GM19238 (cell line): ENCODE measurements at regions not wholly inside any gene's neighbourhood (a gene's known extent, or its start where the extent isn't known, plus 50 kb on each side); places are given as distances from the start of the nearest gene placed in this dataset.
"Not testable (repeated sequence)": the region's sequence is repeated elsewhere in the genome, so short reads cannot be mapped to it uniquely, and the experiment has no call there.

Source experiments
- DNase-seq: peaks from one replicate; pipeline ENCODE4 v3.0.0; 2011; ENCODE audit warnings: low spot score; ENCODE audit not compliant: insufficient read length

GRCh38 chr7:32816409-32816948 lies 75.1 kb downstream of the KBTBD2 start:
- DNase-seq: not testable (repeated sequence)

DNA sequence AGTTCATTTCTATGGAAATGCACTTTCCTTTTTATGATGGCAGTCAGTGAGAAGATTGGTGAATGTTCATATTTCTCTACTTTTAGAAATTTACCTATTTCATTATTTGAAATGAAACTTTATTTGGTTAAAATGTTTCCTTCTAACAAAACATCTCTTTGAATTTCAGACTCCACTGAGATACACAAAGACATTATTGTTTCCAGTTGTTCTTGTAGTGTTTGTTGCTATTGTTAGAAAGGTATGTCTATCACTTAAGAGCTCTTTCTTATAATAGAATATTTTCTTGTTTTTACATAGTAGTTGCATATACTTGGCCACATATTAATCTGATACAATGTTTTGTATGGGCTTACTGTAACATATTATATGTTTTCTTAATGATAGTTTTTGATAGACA lies 76.8 kb downstream of the KBTBD2 start:
- not testable (repeated sequence) for DNase-seq

- no peak for DNase-seq
Measured at GRCh38 chr7:32809871-32810270, 81.7 kb downstream of the KBTBD2 start.

GRCh38 chr7:32809347-32809746 lies 82.2 kb downstream of the KBTBD2 start:
- DNase-seq: no peak

GRCh38 chr7:32803406-32804141 lies 88.0 kb downstream of the KBTBD2 start:
- DNase-seq: no peak

DNA sequence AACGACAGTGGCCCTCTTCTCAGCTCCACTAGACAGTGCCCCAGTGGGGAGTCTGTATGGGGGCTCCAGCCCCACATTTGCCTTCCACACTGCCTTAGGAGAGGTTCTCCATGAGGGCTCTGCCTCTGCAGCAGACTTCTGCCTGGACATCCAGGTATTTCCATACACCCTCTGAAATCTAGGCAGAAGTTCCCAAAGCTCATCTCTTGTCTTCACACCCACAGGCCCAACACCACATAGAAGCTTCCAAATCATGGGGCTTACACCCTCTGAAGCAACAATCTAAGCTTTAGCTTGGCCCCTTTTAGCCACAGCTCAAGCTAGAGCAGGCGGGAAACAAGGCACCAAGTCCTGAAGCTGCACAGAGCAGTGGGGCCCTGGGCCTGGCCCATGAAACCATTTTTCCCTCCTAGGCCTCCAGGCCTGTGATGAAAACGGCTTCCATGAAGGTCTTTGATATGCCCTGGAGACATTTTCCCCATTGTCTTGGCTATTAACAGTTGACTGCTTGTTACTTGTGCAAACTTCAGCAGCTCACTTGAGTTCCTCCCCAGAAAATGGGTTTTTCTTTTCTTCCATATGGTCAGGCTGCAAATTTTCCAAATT lies 89.2 kb downstream of the KBTBD2 start:
- no peak for DNase-seq

DNA sequence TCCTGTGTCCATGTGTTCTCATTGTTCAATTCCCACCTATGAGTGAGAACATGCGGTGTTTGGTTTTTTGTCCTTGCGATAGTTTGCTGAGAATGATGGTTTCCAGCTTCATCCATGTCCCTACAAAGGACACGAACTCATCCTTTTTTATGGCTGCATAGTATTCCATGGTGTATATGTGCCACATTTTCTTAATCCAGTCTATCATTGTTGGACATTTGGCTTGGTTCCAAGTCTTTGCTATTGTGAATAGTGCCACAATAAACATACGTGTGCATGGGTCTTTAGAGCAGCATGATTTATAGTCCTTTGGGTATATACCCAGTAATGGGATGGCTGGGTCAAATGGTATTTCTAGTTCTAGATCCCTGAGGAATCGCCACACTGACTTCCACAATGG lies 98.5 kb downstream of the KBTBD2 start:
- DNase-seq: not testable (repeated sequence)

DNA sequence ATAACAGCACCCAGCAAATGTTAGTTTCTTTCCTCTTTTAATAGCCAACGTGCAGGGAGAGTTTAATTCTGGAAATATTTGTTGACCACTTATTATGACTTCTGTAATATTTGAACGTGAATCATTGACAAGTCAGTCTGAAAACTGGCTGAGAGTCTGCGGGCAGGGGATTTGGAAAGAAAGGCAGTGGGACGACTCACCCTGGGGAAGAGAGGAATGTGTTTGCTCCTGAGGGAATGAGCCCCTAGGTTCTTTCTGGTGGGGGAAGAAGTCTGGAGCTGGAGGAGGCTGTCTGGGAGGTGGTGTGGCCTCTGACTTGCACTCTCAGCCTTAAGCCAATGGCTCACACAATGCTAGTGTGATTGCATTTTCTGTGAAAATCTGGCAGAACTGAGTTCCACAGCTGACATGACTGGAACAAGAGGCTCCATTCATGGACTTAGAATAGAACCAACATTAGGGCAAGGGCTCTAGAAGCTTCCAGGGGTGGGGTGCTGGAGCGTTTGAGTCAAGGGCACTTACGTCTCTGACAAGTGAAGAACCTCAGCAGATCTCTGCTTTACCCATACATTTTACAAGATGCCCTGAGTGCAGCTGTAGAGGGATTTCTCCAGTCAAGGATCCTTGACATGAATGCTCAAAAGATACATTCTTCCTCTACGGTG lies 100.7 kb downstream of the KBTBD2 start:
- not testable (repeated sequence) for DNase-seq

DNA sequence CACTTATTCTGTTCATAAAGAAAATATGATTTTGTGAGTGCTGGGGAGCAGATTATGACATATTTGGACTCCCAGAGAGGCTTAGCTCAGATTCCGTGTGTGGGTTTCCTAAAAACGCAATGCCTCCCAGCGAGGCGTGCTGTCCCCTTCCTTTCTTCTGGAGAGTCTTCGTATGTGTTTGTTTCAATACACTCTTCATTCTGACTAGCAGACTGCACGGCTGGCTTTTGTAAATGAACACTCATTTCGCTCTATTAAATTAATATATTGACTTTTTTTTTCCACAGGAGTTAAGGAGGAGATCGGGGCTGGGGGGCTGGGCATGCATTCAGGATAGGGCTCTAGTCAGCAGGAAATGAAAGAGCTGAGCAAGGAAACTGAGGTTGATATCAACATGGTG lies 102.3 kb downstream of the KBTBD2 start:
- DNase-seq: not testable (repeated sequence)

GRCh38 chr7:32788174-32788573 lies 103.4 kb downstream of the KBTBD2 start:
- not testable (repeated sequence) for DNase-seq

- DNase-seq: not testable (repeated sequence)
Measured at GRCh38 chr7:32785365-32785944, 106.1 kb downstream of the KBTBD2 start.

DNA sequence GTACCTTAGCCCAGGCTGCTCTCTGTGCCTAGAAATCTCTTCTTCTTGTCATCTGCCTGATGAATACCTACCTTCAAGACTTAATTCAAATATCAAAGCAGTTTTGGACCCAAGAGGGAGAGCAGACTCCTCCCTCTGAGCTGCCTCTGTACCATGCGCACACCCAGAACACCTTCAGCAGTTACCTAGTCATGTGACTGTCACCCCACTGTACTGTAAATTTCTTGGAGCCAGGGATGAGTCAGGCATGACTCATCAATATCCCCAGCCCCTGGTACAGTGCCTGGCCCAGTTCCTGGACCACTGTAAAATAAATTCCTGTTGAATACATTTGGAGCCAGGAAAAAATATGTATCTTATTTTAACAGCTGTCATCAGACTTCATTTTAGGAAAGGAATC lies 111.7 kb downstream of the KBTBD2 start:
- DNase-seq: not testable (repeated sequence)

GRCh38 chr7:32779167-32779566 lies 112.4 kb downstream of the KBTBD2 start:
- DNase-seq: no peak

GRCh38 chr7:32777041-32777666 lies 114.4 kb downstream of the KBTBD2 start:
- not testable (repeated sequence) for DNase-seq

DNA sequence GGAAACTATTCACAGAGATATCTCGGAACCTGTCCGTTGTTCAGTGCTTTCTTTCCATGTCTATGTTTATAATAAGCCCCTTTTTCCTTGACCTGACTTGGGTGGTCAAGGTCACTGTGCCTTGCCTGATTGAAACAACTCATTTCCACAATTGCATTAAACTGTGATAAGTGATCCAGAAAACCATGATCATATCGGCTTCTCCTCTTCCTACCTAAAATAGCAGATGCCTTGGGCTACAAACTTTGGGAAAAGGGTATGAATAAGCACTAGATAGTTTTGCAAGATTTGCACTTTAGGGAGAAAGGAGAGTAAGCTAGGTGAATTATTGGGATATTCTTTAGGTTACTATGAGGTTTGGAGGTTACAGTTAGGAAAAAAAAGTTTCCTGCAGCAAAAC lies 115.2 kb downstream of the KBTBD2 start:
- DNase-seq: not testable (repeated sequence)

DNA sequence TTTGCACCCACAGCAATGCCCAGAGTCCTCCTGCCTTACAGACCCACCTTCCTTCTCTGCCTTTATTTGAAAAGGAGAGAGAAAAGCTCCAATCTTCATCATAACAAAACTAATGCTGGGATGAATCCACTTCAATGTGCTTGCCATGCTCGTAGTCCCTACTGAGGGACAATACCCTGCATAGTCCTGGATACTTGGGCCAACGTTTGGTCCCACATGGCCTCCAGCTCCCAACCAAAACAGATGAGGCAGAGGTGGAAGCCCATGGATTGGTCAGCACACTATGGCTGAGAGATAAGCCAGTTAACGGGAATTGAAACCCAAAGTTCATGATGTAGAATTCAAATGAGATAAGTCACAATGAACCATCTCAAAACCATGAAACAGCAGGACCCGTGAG lies 115.8 kb downstream of the KBTBD2 start:
- DNase-seq: not testable (repeated sequence)

DNA sequence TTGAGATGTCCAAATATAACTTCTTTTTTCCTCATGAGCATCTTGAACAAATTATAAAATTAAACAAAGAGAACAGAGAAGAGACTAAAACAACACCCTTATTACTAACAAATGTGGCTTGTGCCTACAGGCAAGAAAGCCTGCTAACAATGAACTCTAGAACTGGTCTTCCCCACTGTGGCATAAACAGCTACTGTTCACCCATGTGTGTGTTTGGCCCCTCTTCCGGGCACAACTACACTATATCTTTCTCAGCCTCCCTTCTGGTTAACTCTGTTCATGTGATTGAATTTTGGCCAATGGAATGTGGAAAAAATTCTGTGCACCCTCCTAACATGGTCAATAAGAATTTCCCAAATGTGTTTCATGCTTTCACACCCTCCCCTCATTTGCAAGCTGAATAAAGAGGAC lies 117.0 kb downstream of the KBTBD2 start:
- no peak for DNase-seq

DNA sequence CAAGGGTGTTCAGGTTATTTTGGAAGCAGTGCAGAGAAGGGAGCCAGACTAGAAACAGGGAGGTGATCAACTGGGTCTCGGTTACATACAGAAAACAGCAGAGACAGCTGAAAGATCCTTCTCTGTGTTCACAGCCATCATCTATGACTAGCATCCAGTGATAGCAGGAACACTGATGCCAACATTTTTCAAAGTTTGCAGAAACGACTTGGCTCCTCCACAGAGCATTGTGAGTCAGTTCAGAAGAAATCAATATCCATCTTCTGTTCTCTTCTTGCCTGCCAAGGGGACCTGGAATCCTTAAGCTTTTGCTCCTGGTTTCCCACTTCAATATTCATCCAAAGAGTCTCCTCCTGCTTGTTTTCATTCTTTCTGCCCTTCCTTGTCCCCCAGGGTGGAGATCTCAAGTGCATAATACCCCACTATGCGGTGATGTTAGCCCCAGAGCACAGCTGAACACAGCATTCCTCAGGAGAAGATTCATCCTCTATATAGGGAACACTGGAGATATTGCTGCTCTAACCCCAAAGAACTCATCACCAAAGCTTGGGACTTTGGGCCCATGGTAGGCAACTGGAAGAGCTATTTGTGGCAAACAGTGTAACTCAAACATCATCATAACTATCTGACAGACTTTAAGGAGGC lies 122.6 kb downstream of the KBTBD2 start:
- not testable (repeated sequence) for DNase-seq

DNA sequence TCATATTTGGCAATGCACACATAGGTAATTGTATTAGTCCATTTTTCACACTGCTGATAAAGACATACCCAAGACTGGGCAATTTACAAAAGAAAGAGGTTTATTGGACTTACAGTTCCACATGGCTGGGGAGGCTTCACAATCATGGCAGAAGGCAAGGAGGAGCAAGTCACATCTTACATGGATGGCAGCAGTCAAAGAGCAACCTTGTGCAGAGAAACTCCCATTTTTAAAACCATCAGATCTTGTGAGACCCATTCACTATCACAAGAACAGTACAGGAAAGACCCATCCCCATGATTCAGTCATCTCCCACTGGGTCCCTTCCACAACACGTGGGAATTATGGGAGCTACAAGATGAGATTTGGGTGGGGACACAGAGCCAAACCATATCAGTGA lies 123.2 kb downstream of the KBTBD2 start:
- not testable (repeated sequence) for DNase-seq

DNA sequence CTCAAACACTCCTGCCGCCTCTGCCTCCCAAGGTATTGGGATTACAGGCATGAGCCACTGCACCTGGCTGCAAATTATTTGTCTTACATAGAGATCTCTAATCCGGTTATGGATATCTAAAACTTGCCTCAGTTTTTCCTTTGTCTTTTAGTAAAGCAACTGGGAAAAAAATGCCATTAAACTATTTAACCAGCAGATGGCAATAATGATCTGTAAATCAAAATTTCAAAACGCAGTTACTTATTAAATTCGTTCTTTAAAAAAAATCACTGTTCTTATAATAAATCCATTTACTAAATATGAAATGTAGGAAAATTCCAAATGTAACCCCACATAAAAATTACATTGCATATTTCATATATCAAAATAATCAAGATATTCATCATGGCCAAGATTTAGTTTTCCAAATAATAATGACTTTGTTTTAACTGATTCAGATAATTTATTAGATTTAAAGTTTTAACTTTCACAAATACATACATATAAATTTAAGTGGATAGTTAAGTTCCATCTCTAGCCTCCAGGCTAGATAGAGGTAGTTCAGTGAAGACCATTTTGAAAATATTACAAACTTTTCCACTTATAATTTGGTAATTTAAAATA lies 125.8 kb downstream of the KBTBD2 start:
- not testable (repeated sequence) for DNase-seq
